ENCODE measurements at regions not wholly inside any gene's neighbourhood (a gene's known extent, or its start where the extent isn't known, plus 50 kb on each side); places are given as distances from the start of the nearest gene placed in this dataset.

DNA sequence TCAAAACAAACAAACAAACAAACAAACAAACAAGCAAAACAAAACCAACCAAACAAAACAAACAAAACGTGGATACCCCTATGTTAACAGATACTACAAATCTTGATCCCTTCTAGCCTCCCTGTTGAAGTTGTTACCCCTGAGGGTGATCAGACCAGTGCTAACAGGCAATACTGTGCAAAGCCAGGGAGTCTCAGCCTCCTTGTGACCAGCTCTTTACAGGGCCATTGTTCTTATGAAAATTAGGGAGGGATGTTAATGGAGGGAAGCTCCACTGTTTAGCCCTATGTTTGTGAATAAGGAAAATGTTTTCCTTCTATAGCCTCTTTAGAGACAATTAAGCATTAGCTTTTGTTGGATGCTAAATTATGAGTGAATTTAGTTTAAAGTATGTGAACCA lies 1072.1 kb upstream of the WWC1 start:
- H3K27me3 Mint-ChIP-seq (ENCODE audit: insufficient read depth), result no peaks in the 10 kb centered on the region
- Histone ChIP-seq H3K27ac (ENCODE audit: low read depth, low read length) (no peak overlapping the region), H3K27me3 (ENCODE audit: control insufficient read depth, insufficient read depth, low read length, poor library complexity, severe bottlenecking) (no peaks in the 10 kb centered on the region), H3K9ac (ENCODE audit: extremely low read depth, low read length, poor library complexity, severe bottlenecking) (no peak overlapping the region), H3K4me3 (ENCODE audit: low read length) (no peak overlapping the region), H3K9me3 (ENCODE audit: control insufficient read depth, low read length) (no peaks in the 10 kb centered on the region), H3K4me1 (ENCODE audit: control insufficient read depth, insufficient read depth, low read length) (no peaks in the 10 kb centered on the region), H3K36me3 (ENCODE audit: control insufficient read depth, insufficient read depth, low read length) (no peaks in the 10 kb centered on the region)
- no peak overlapping the region for H3K27ac Mint-ChIP-seq
- no peaks in the 10 kb centered on the region for H3K36me3 Mint-ChIP-seq (ENCODE audit: low read depth)
- H3K4me1 Mint-ChIP-seq, result no peaks in the 10 kb centered on the region
- H3K4me3 Mint-ChIP-seq, result no peak overlapping the region
- DNase-seq, result no peak
- WGBS, 2 experiments (ENCODE audit: insufficient coverage in 1 of 2, insufficient read length in 1 of 2), result 35% methylated on average over 1 of the region's 1 CpG; no CpG with 5 or more reads in 1 of the 2 experiments
- H3K9me3 Mint-ChIP-seq, result no peaks in the 10 kb centered on the region
- TF ChIP-seq, protein P1, sequence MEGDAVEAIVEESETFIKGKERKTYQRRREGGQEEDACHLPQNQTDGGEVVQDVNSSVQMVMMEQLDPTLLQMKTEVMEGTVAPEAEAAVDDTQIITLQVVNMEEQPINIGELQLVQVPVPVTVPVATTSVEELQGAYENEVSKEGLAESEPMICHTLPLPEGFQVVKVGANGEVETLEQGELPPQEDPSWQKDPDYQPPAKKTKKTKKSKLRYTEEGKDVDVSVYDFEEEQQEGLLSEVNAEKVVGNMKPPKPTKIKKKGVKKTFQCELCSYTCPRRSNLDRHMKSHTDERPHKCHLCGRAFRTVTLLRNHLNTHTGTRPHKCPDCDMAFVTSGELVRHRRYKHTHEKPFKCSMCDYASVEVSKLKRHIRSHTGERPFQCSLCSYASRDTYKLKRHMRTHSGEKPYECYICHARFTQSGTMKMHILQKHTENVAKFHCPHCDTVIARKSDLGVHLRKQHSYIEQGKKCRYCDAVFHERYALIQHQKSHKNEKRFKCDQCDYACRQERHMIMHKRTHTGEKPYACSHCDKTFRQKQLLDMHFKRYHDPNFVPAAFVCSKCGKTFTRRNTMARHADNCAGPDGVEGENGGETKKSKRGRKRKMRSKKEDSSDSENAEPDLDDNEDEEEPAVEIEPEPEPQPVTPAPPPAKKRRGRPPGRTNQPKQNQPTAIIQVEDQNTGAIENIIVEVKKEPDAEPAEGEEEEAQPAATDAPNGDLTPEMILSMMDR (conservative IDR thresholded peaks at IDR 0.05), result no peak

DNA sequence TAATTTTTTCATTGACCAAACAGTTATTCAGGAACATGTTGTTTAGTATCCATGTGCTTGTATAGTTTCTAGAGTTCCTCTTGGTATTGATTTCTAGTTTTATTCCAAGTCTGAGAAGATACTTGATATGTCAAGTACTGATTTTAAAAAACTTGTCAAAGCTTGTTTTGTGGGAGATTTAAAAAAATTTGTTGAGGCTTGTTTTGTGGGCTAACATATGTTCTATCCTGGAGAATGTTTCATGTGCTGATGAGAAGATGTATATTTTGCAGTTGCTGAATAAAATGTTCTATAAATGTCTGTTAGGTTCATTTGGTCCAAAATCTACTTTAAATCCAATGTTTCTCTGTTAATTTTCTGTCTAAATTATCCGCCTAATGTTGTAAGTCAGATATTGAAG lies 1065.1 kb upstream of the WWC1 start:
- H3K4me1 ChIP-seq (ENCODE audit: control insufficient read depth, insufficient read depth, low read length), result no peaks in the 10 kb centered on the region
- H3K9ac ChIP-seq (ENCODE audit: extremely low read depth, low read length, poor library complexity, severe bottlenecking), result no peak overlapping the region
- no peak for DNase-seq
- H3K9me3 Mint-ChIP-seq, result peaks cover 6% of the 10 kb centered on the region
- no peak overlapping the region for H3K27ac Mint-ChIP-seq
- H3K27me3 Mint-ChIP-seq (ENCODE audit: insufficient read depth), result peaks cover 2% of the 10 kb centered on the region
- no peak overlapping the region for H3K27ac ChIP-seq (ENCODE audit: low read depth, low read length)
- no peaks in the 10 kb centered on the region for H3K4me1 Mint-ChIP-seq
- H3K36me3 Mint-ChIP-seq (ENCODE audit: low read depth), result no peaks in the 10 kb centered on the region
- 100% methylated on average over 1 of the region's 1 CpG; no CpG with 5 or more reads in 1 of the 2 experiments for WGBS, 2 experiments (ENCODE audit: insufficient coverage in 1 of 2, insufficient read length in 1 of 2)
- peaks cover 15% of the 10 kb centered on the region for H3K9me3 ChIP-seq (ENCODE audit: control insufficient read depth, low read length)
- TF ChIP-seq, protein P1 (conservative IDR thresholded peaks at IDR 0.05), result no peak
- no peak overlapping the region for H3K4me3 Mint-ChIP-seq
- no peak overlapping the region for H3K4me3 ChIP-seq (ENCODE audit: low read length)
- no peaks in the 10 kb centered on the region for H3K27me3 ChIP-seq (ENCODE audit: control insufficient read depth, insufficient read depth, low read length, poor library complexity, severe bottlenecking)
- H3K36me3 ChIP-seq (ENCODE audit: control insufficient read depth, insufficient read depth, low read length), result no peaks in the 10 kb centered on the region

DNA sequence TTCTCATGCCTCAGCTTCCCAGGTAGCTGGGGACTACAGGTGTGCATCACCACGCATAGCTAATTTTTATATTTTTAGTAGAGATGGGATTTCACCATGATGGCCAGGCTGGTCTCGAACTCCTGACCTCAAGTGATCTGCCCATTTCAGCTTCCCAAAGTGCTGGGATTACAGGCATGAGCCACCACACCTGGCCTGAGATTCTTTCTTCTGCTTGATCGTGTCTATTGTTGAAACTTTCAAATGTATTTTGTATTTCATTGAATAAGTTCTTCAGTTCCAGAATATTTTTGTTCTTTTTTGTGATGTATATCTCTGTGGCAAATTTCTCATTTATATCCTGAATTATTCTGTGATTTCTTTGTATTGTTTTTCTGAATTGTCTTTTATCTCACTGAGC lies 1063.3 kb upstream of the WWC1 start:
- H3K27me3 Mint-ChIP-seq (ENCODE audit: insufficient read depth), result peaks cover 2% of the 10 kb centered on the region
- H3K27ac Mint-ChIP-seq, result no peak overlapping the region
- no peaks in the 10 kb centered on the region for H3K36me3 Mint-ChIP-seq (ENCODE audit: low read depth)
- Histone ChIP-seq H3K27me3 (ENCODE audit: control insufficient read depth, insufficient read depth, low read length, poor library complexity, severe bottlenecking) (no peaks in the 10 kb centered on the region), H3K9me3 (ENCODE audit: control insufficient read depth, low read length) (peaks cover 15% of the 10 kb centered on the region), H3K4me3 (ENCODE audit: low read length) (no peak overlapping the region), H3K36me3 (ENCODE audit: control insufficient read depth, insufficient read depth, low read length) (no peaks in the 10 kb centered on the region), H3K9ac (ENCODE audit: extremely low read depth, low read length, poor library complexity, severe bottlenecking) (no peak overlapping the region), H3K27ac (ENCODE audit: low read depth, low read length) (no peak overlapping the region), H3K4me1 (ENCODE audit: control insufficient read depth, insufficient read depth, low read length) (no peaks in the 10 kb centered on the region)
- no peak for DNase-seq
- TF ChIP-seq, protein P1 (conservative IDR thresholded peaks at IDR 0.05), result no peak
- WGBS, 2 experiments (ENCODE audit: insufficient coverage in 1 of 2, insufficient read length in 1 of 2), result 85 to 89% methylated on average over 2 to 3 of the region's 3 CpGs
- peaks cover 6% of the 10 kb centered on the region for H3K9me3 Mint-ChIP-seq
- H3K4me1 Mint-ChIP-seq, result no peaks in the 10 kb centered on the region
- no peak overlapping the region for H3K4me3 Mint-ChIP-seq

All from endodermal cell (in vitro differentiated cells).